Gastroesophageal sphincter (tissue), 4 donors: ENCODE measurements at regions not wholly inside any gene's neighbourhood (a gene's known extent, or its start where the extent isn't known, plus 50 kb on each side); places are given as distances from the start of the nearest gene placed in this dataset.

ENCODE experiments used
- ATAC-seq: fragments of 150-250 bp; one replicate; pipeline ENCODE4 v1.9.1; 2016; ENCODE audit warnings: mild to moderate bottlenecking, moderate library complexity
- H3K27ac ChIP-seq, 4 donors: fragments of 200-600 bp; sonication (generic) in 3 of 4; 1 replicate in 3 of 4; 2 replicates in 1 of 4; pipeline ENCODE4 v1.5.1; 2016 to 2019
- H3K27me3 ChIP-seq: fragments of 200-600 bp; sonication (generic); one replicate; pipeline ENCODE4 v1.5.1; 2019
- H3K36me3 ChIP-seq, 2 donors: fragments of 200-600 bp; sonication (generic); one replicate each; pipeline ENCODE4 v1.5.1; 2019; ENCODE audit warnings: control low read depth in 1 of 2
- H3K4me1 ChIP-seq, 3 donors: fragments of 200-600 bp; sonication (generic); 1 replicate in 2 of 3; 2 replicates in 1 of 3; pipeline ENCODE4 v1.5.1; 2016 to 2019; ENCODE audit warnings: control low read depth in 2 of 3
- H3K4me3 ChIP-seq, 2 donors: fragments of 200-600 bp; sonication (generic); one replicate each; pipeline ENCODE4 v1.5.1; 2019; ENCODE audit warnings: mild to moderate bottlenecking in 1 of 2, moderate library complexity in 1 of 2
- H3K9me3 ChIP-seq, 3 donors: fragments of 200-600 bp; sonication (generic); one replicate each; pipeline ENCODE4 v1.5.1; 2017 to 2019; ENCODE audit warnings: control low read depth in 2 of 3
- CTCF ChIP-seq, 4 experiments: fragments of 200-600 bp in 2 of 4; fragments of 450-650 bp in 2 of 4; sonication (generic) in 1 of 4; IDR thresholded peaks; one replicate each; pipeline ENCODE4 v1.5.1; 2017 to 2019; ENCODE audit warnings: antibody characterized with exemption in 4 of 4, mild to moderate bottlenecking in 2 of 4, moderate library complexity in 2 of 4
- EP300 ChIP-seq: sonication (generic); formaldehyde crosslinking; IDR thresholded peaks from one replicate; pipeline ENCODE4 v1.6.1; 2017; ENCODE audit warnings: antibody characterized with exemption, mild to moderate bottlenecking
- POLR2A ChIP-seq, 2 donors: fragments of 450-650 bp; IDR thresholded peaks; one replicate each; pipeline ENCODE4 v1.6.1; 2017; ENCODE audit warnings: antibody characterized with exemption in 2 of 2, mild to moderate bottlenecking in 2 of 2, moderate library complexity in 1 of 2
- POLR2AphosphoS5 ChIP-seq: sonication (generic); formaldehyde crosslinking; IDR thresholded peaks from one replicate; pipeline ENCODE4 v1.6.1; 2017; ENCODE audit warnings: antibody characterized with exemption
- WGBS, 2 donors: methylation state at CpG; one replicate each; pipeline ENCODE4 v1.1.5; 2018; ENCODE audit warnings: low coverage in 1 of 2; 5-methylcytosine and 5-hydroxymethylcytosine counted together

GRCh38 chr15:38154837-38155236, 97.8 kb upstream of the SPRED1 start:
- TF ChIP-seq POLR2AphosphoS5 (no peak), CTCF (IDR thresholded peaks at IDR 0.05) (no peak), POLR2A (IDR thresholded peaks at IDR 0.05) (no peak), EP300 (no peak)
- no peak for ATAC-seq

GRCh38 chr15:38163658-38164057, 89.0 kb upstream of the SPRED1 start:
- no peaks in the 10 kb centered on the region for H3K4me1 ChIP-seq
- H3K36me3 ChIP-seq: no peaks in the 10 kb centered on the region
- H3K27ac ChIP-seq: no peak overlapping the region
- no peaks in the 10 kb centered on the region for H3K9me3 ChIP-seq
- H3K4me3 ChIP-seq: no peak overlapping the region
- no peaks in the 10 kb centered on the region for H3K27me3 ChIP-seq
- ATAC-seq: no peak
- TF ChIP-seq EP300 (no peak), CTCF (IDR thresholded peaks at IDR 0.05) (no peak), POLR2A (IDR thresholded peaks at IDR 0.05) (no peak), POLR2AphosphoS5 (no peak)

More at GRCh38 chr15:38154837-38155236, 97.8 kb upstream of the SPRED1 start:
- Histone ChIP-seq H3K4me1 (no peaks in the 10 kb centered on the region), H3K4me3 (no peak overlapping the region), H3K36me3 (no peaks in the 10 kb centered on the region), H3K27me3 (no peaks in the 10 kb centered on the region), H3K27ac (no peak overlapping the region), H3K9me3 (peaks cover 0 to 20% (median 0%) of the 10 kb centered on the region in 3 donors)
- WGBS, 2 donors: 79 to 83% methylated on average over 3 of the region's 3 CpGs

GRCh38 chr15:38164061-38164460, 88.6 kb upstream of the SPRED1 start:
- Histone ChIP-seq H3K36me3 (no peaks in the 10 kb centered on the region), H3K9me3 (no peaks in the 10 kb centered on the region), H3K27me3 (no peaks in the 10 kb centered on the region), H3K4me3 (no peak overlapping the region), H3K4me1 (no peaks in the 10 kb centered on the region), H3K27ac (no peak overlapping the region)
- 53 to 60% methylated on average over 1 to 2 of the region's 2 CpGs for WGBS, 2 donors
- no peak for ATAC-seq
- TF ChIP-seq POLR2AphosphoS5: no peak

GRCh38 chr15:38164507-38164906, 88.1 kb upstream of the SPRED1 start:
- Histone ChIP-seq H3K27ac (no peak overlapping the region), H3K9me3 (no peaks in the 10 kb centered on the region), H3K36me3 (no peaks in the 10 kb centered on the region), H3K4me1 (no peaks in the 10 kb centered on the region), H3K27me3 (no peaks in the 10 kb centered on the region), H3K4me3 (no peak overlapping the region)
- TF ChIP-seq POLR2A (IDR thresholded peaks at IDR 0.05) (no peak), CTCF (IDR thresholded peaks at IDR 0.05) (no peak), EP300 (no peak), POLR2AphosphoS5 (no peak)
- 80 to 83% methylated on average over 4 of the region's 4 CpGs for WGBS, 2 donors
- ATAC-seq: no peak

GRCh38 chr15:38168467-38169070, 84.1 kb upstream of the SPRED1 start:
- Histone ChIP-seq H3K27ac (no peak overlapping the region), H3K9me3 (no peaks in the 10 kb centered on the region), H3K36me3 (no peaks in the 10 kb centered on the region), H3K4me3 (no peak overlapping the region), H3K27me3 (no peaks in the 10 kb centered on the region), H3K4me1 (no peaks in the 10 kb centered on the region)
- no peak for ATAC-seq
- no peak for TF ChIP-seq EP300
- TF ChIP-seq CTCF (IDR thresholded peaks at IDR 0.05): no peak
- TF ChIP-seq POLR2A (IDR thresholded peaks at IDR 0.05): no peak
- no peak for TF ChIP-seq POLR2AphosphoS5
- WGBS, 2 donors: 13 to 54% methylated on average over 1 to 2 of the region's 2 CpGs
